ENCODE measurements at regions not wholly inside any gene's neighbourhood (a gene's known extent, or its start where the extent isn't known, plus 50 kb on each side); places are given as distances from the start of the nearest gene placed in this dataset.

DNA sequence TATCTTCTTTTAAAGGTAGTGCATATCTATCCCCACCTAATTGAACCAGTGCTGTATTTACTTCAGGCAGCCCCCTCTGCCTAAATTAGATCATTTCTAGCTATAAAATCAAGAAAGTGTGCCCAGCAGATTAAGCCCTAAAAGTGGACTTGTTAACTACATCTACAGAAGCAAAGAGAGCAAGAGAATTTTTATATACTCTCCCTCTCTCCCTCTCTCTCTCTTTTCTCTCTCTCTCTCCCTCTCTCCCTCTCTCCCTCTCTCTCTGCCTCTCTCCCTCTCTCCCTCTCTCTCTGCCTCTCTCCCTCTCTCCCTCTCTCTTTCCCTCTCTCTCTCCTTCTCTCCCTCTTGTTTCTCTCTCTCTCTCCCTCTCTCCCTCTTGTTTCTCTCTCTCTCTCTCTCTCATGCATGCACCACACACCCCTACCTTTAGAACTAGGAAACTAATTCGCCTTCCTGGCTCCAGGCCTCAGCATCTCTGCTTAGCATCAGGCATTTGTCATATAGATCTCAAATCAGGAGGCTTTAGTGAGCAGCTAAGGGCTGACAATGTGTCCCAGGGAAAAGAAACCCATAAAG, 71.4 kb downstream of the FOXA2 start:
- no peak overlapping the region for H3K27ac ChIP-seq (ENCODE audit: insufficient read length, low read depth, low read length)
- H3K23me2 ChIP-seq (ENCODE audit: insufficient read length, low read depth, low read length, poor library complexity, severe bottlenecking) = no peaks in the 10 kb centered on the region
- no peak overlapping the region for H4K91ac ChIP-seq (ENCODE audit: insufficient read length, low read depth, low read length)
- no peak overlapping the region for H2AK5ac ChIP-seq (ENCODE audit: insufficient read length, low read length)
- H3K18ac ChIP-seq (ENCODE audit: insufficient read length, low read depth, low read length) = no peak overlapping the region
- no peak overlapping the region for H4K5ac ChIP-seq (ENCODE audit: insufficient read length, low read depth, low read length)
- no peak overlapping the region for H3K4ac ChIP-seq (ENCODE audit: low read depth, low read length)
- no peaks in the 10 kb centered on the region for H3K9me3 ChIP-seq (ENCODE audit: control insufficient read depth, low read depth, low read length)
- H2BK12ac ChIP-seq (ENCODE audit: insufficient read length, low read depth, low read length) = no peak overlapping the region
- no peak for TF ChIP-seq CTCF (conservative IDR thresholded peaks at IDR 0.05)
- H3K27me3 Mint-ChIP-seq (ENCODE audit: low read depth) = peaks cover 42% of the 10 kb centered on the region
- H3K27ac Mint-ChIP-seq = no peak overlapping the region
- H3K23ac ChIP-seq (ENCODE audit: insufficient read length, low read depth, low read length) = no peak overlapping the region
- no peak overlapping the region for H3T11ph ChIP-seq (ENCODE audit: low read length)
- H3K4me1 Mint-ChIP-seq = peaks cover 9 to 16% of the 10 kb centered on the region in 2 experiments
- no peak overlapping the region for H2BK20ac ChIP-seq (ENCODE audit: low read depth, low read length, poor library complexity, severe bottlenecking)
- no CpG with 5 or more reads among the region's 1 CpG for WGBS (ENCODE audit: extremely low coverage, insufficient read length, low lambda C conversion rate)
- no peak overlapping the region for H4K8ac ChIP-seq (replicated peaks; ENCODE audit: insufficient read length, low read depth, low read length)
- H2BK120ac ChIP-seq (ENCODE audit: low read depth, low read length, poor library complexity, severe bottlenecking) = no peak overlapping the region
- no peak overlapping the region for H3K56ac ChIP-seq (ENCODE audit: insufficient read length, low read depth, low read length)
- H3K36me3 Mint-ChIP-seq (ENCODE audit: insufficient read depth in 1 of 3, low read depth in 3 of 3) = no peaks in the 10 kb centered on the region
- H3K79me2 ChIP-seq (ENCODE audit: insufficient read depth, low read length) = no peaks in the 10 kb centered on the region
- no peak overlapping the region for H2BK5ac ChIP-seq (ENCODE audit: insufficient read length, low read length)
- no peaks in the 10 kb centered on the region for H3K27me3 ChIP-seq (ENCODE audit: insufficient read depth, low read length)
- no peaks in the 10 kb centered on the region for H3K79me1 ChIP-seq (ENCODE audit: insufficient read depth, low read depth, low read length, poor library complexity, severe bottlenecking)
- H3K9ac ChIP-seq (ENCODE audit: extremely low read depth, insufficient read length, low read length) = no peak overlapping the region
- no peak for DNase-seq
- H2BK15ac ChIP-seq (ENCODE audit: low read depth, low read length) = no peak overlapping the region
- H3K14ac ChIP-seq (ENCODE audit: insufficient read depth, low read length) = no peak overlapping the region
- H2AFZ ChIP-seq (ENCODE audit: low read length) = no peak overlapping the region
- no peak overlapping the region for H3K4me2 ChIP-seq (ENCODE audit: insufficient read depth, insufficient read length, low read length)
- no peaks in the 10 kb centered on the region for H3K9me3 Mint-ChIP-seq
- H4K20me1 ChIP-seq (ENCODE audit: control insufficient read depth, insufficient read depth, insufficient read length) = no peaks in the 10 kb centered on the region
- no peaks in the 10 kb centered on the region for H3K4me1 ChIP-seq (ENCODE audit: insufficient read depth, low read length)
- no peak overlapping the region for H3K4me3 Mint-ChIP-seq

All from H9 (cell line).